GM18858 (cell line): ENCODE measurements at regions not wholly inside any gene's neighbourhood (a gene's known extent, or its start where the extent isn't known, plus 50 kb on each side); places are given as distances from the start of the nearest gene placed in this dataset.
"Not testable (repeated sequence)": the region's sequence is repeated elsewhere in the genome, so short reads cannot be mapped to it uniquely, and the experiment has no call there.

ENCODE experiments used
- ATAC-seq: cut with Tn5 transposase; IDR thresholded peaks from one replicate; pipeline ENCODE4 v1.9.1; 2021; ENCODE audit not compliant: unreplicated experiment

DNA sequence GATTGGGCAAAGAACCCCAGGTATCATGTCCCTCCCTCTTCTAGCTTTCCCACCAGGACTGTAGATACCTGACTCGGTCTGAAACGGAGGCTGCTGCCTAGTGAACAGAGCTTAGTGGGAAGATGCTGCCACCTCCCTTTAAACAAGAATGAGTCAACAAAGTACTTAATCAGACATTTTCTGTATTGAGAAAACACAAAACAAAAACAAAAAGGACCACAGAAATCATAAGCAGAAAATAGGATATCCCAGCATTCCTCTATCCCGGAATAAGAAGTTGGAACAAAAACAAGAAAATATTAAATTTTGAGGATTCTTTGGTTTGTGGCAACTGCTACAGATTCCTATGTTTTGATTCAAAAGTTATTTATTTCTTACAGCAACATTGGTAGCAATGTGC is 51.7 kb upstream of the COL8A1 start:
- ATAC-seq, result no peak

- no peak for ATAC-seq
Observed at GRCh38 chr3:99579965-99580364, 58.4 kb upstream of the COL8A1 start.

DNA sequence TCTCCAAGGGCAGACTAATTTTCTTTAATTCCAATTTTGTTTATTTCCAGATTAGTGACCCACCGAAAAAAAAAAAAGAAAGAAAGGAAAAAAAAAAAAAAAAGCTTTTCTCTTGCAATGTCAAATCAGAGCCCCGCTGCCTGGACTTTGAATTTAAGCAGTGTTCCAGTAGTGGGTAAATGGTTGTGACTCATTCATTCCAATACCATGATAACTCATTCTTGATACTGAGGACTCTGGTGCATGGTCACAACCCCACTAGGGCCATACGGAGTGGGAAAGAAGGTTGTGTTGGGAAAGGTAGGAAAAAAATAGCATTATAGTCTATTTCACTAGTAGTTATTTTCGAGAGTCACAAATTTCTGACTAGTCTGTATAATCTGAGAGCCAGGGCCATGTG is 59.1 kb upstream of the COL8A1 start:
- no peak for ATAC-seq

- no peak for ATAC-seq
Observed at GRCh38 chr3:99578339-99578970, 59.9 kb upstream of the COL8A1 start.

- ATAC-seq, result no peak
Observed at GRCh38 chr3:99576904-99577559, 61.4 kb upstream of the COL8A1 start.

- no peak for ATAC-seq
Observed at GRCh38 chr3:99575683-99576082, 62.7 kb upstream of the COL8A1 start.

DNA sequence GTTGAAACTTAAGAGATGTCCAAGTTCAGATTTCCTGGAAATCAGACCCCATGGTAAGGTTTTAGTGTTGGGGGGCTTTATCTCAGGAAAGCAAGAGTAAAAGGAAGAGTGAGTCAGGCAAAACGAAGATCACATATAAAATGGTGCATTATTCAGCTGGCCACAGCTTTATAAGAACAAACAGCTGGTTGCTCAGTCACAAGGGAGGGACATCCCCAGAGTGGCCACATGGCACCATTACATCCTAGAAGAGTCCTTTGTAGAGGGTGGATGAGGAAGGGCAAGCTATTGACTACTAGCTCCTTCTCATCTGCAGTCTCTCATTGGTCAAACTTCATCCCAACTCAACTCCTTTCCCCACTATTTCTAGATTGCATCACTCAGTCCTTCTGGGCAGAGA is 68.3 kb upstream of the COL8A1 start:
- no peak for ATAC-seq

DNA sequence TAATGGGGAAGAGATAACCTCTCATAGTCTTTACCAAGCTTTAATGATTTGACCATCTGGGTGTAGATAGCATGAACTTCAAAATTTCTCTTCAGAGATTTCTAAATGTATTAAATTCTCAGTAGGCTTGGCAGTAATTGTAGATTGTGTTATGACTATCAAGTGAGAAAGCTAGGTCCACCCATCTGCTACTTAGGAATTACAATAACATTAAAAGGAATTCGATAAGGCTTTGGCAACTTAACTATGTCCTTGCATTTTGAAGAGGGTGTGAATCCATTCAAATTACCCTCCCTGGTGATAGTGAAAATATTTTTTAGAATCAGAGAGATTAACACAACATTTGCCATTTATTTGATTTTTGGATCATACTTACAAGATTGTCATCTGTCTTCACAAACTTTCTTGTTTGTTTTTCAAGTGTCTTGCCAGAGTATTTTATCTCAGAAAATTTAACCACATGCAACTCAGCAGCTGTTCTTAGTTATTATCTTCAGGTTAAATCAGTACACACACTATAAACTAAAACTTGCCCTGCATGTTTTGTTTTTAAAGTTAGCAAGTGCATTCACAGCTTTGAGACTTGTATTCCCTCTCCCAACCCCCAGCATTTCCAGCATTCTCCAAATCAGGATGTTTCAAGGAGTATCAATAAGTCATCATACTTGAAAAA is 69.6 kb upstream of the COL8A1 start:
- no peak for ATAC-seq

DNA sequence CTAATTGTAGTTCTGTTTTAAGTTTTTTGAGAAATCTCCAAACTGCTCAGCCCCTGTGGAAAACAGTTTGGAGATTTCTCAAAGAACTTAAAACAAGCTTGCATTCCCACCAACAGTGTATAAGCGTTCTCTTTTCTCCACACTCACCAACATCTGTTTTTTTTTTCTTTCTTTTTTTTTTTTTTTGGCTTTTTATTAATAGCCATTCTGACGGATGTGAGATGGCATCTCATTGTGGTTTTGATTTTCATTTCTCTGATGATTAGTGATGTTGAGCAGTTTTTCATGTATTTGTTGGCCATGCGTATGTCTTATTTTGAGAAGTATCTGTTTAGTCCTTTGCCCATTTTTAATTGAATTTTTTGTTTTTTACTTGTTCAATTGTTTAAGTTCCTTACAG is 73.1 kb upstream of the COL8A1 start:
- no peak for ATAC-seq

DNA sequence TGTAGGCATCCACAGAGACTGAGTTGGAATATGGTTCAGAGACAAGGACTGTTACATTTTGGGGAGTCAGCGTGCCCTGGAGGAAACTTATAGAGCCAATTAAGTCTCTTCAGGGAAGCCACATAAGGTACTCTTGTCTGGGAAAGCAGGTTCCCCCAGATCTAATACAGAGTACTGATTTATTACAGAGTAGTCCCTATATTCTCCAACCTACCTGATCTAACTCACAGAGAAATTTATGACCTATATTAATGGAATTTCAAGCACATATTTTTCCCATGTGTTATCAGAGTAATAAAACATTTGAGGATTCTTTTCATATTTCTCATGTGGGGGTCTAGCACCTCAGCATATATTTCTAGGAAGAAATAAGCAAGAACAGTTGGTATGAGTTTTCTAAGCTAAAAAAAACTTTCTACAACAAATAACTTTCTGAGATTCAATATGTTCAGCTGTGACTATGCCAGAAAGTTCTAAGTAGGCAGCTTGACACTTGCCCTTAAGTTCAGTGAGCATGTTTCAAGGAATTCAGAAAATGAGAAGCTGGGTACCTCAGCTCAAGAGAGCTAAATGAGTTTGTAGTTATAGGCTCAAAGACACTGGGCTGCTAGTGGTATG is 75.3 kb upstream of the COL8A1 start:
- no peak for ATAC-seq

GRCh38 chr3:99562138-99562537 is 76.3 kb upstream of the COL8A1 start:
- ATAC-seq, result no peak

DNA sequence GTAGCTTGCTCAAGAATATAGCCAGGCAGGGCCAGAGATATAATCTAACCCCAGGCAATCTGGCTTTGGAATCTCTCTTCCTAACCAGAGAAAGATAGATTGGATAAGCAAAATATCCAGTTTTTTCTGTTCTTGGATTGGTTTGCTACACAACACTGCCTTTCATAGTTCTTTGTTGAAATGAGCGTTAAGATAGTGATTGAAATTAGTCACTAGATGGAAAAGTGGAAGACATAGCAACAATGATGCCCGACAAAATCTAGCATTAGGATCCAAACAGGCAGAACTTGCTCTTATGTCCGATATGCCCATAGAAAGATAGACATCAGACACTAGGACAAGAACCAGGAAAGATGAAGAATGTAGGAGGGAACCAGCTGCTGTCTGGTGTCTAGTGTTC is 77.3 kb upstream of the COL8A1 start:
- ATAC-seq, result no peak

DNA sequence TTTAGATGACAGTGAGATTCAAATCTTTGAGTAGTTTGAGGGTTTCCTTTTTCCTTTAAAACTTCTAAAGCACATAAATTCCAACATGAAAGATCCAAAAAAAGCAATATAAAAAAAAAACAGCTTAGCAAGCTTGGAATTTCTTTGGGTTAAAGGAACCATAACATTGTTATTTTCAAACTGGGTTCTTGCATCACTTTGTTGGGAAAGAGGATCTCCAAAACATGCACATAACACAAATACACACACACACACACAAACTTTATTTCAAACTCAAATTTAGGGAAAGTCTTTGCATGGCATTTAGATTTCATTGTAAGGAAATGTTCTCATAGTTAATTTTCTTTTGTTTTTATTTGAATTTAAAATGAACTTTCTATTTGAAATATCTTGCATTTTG is 79.2 kb upstream of the COL8A1 start:
- no peak for ATAC-seq

- ATAC-seq, result not testable (repeated sequence)
Observed at GRCh38 chr3:99555885-99556284, 82.5 kb upstream of the COL8A1 start.

DNA sequence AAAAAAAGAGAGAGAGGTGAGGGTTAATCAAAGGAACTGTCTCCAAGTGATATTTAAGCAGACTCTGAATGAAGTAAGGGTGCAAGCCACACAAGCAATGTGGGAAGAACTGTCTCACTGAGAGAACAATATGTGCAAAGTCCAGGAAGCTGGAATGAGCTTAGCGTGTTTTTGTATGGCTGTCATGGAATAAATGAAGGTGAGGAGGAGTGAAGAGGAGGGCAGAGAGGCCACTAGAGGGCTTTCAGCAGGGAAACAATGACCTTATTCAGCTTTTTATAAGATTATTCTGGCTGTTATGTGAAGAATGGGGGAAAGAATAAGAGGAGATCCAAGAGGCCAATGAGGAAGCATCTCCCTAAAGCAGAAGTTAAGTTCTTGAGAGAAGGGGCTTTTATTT is 86.9 kb upstream of the COL8A1 start:
- ATAC-seq, result no peak

DNA sequence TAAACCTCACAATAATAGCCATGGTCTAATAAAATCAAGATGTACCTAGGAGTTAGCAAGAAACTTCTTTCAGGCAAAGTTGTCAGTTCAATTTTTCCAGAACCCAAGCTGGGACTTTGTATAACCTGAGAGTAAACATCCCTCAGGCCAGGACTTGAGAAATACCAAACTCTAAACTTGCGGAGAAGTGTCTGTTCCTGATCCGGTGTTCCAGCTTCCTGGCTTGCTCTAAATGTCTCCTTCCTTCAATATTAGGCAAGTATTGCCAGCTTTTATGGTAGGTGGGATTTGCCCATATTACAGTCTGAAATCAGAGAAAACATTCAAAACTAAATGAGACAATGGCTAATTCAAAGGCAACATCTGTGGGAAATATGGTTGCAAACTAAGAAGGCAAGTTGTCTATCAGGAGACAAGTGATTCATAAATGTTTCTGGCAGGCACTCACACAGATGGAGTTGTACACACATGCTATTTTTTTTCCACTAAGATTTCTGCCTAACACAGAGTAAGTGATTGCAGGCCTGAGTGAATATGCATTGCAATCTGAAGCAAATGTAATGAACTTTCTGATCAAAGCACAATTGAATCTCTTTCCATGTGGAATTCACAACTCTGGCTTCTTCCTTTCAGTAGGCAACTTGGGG is 88.3 kb upstream of the COL8A1 start:
- ATAC-seq, result no peak

DNA sequence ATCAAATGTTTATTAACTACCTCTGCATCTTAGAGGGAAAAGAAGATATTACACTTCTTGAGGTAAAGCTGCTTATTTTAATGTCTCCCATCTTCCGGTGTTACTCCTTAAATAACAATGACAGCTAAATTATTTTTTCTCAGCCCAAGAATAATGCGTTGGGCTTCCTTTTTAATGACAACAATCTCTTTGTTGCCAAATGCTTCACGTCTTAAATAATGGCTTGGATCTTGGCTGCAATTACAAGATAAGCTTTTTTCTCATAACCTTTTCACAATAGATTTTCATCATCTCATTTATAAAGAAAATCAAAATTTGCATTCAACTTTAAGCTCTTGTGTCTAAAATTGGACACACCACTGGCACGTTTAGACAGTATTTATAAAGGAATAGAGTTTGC is 89.2 kb upstream of the COL8A1 start:
- no peak for ATAC-seq

GRCh38 chr3:99548674-99549073 is 89.7 kb upstream of the COL8A1 start:
- ATAC-seq, result no peak

- no peak for ATAC-seq
Observed at GRCh38 chr3:99545941-99546580, 92.3 kb upstream of the COL8A1 start.

DNA sequence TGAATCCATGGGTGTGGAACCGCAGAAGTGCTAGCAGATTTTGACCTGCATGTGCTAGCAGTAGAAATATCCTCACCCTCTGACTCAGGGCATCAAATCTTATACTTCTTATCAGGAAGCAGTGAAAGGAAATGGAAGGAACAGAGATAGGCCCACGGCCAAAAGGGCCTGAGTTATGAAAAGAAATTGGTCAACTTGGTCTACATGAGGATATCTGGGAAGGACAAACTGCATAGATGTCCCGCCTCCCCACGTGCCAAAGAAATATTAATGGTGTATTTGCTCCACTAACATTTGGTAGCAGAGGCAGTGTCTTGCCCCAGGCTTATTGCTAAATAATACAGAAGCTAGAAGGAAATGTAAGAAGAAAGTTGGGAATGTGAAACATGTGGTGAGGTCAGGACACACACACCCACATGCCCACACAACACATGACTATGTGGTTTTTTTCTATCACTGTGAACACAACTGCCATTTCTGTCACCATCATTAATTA is 93.6 kb upstream of the COL8A1 start:
- no peak for ATAC-seq

DNA sequence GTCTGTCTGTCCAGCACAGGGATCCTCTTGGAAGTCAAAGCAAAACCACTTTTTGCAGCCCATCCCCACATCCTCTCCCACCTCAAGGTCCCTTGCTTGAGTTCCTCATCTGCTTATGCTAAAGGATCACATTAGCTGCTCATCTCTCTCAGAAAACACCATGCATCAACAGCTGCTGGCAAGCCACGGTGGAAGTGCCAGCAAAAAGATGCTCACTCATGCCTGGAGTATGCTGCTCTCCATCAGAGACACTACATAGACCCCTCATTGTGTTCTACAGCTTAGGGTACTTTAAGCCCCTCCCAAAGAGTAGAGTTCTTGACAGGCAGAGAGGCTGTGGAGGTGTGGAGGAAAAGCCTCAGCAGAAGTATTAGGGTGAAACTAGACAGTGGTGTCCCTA is 94.6 kb upstream of the COL8A1 start:
- no peak for ATAC-seq
